ENCODE measurements at regions not wholly inside any gene's neighbourhood (a gene's known extent, or its start where the extent isn't known, plus 50 kb on each side); places are given as distances from the start of the nearest gene placed in this dataset.

GRCh38 chr20:16806886-16807285 is 58.7 kb downstream of the OTOR start:
- TF ChIP-seq CTCF (conservative IDR thresholded peaks at IDR 0.05) (no peak), ZFX (IDR thresholded peaks at IDR 0.05) (no peak)
